ENCODE measurements at regions not wholly inside any gene's neighbourhood (a gene's known extent, or its start where the extent isn't known, plus 50 kb on each side); places are given as distances from the start of the nearest gene placed in this dataset.
"Not testable (repeated sequence)": the region's sequence is repeated elsewhere in the genome, so short reads cannot be mapped to it uniquely, and the experiment has no call there.

- not testable (repeated sequence) for H3K9me3 ChIP-seq (ENCODE audit: control insufficient read depth in 2 of 2, insufficient read depth in 1 of 2, low read depth in 1 of 2, low read length in 1 of 2); H3K4me1 ChIP-seq (ENCODE audit: control insufficient read depth in 3 of 3, insufficient read depth in 2 of 3, low read depth in 1 of 3, low read length in 2 of 3); H3K27me3 ChIP-seq (ENCODE audit: control insufficient read depth in 3 of 3, insufficient read depth in 3 of 3, low read length in 3 of 3); FAIRE-seq; H3K27ac ChIP-seq (ENCODE audit: low read depth in 1 of 3, low read length in 2 of 3); H3K4me3 ChIP-seq (ENCODE audit: low read depth in 1 of 3, low read length in 3 of 3); H3K36me3 ChIP-seq (ENCODE audit: control insufficient read depth in 3 of 3, insufficient read depth in 2 of 3, low read depth in 1 of 3, low read length in 3 of 3); DNase-seq
- 86 to 90% (median 90%) methylated on average over 6 of the region's 6 CpGs for WGBS, 3 donors
These were observed 409.1 kb downstream of the ICE1 start for GRCh38 chr5:5831622-5832021.

DNA sequence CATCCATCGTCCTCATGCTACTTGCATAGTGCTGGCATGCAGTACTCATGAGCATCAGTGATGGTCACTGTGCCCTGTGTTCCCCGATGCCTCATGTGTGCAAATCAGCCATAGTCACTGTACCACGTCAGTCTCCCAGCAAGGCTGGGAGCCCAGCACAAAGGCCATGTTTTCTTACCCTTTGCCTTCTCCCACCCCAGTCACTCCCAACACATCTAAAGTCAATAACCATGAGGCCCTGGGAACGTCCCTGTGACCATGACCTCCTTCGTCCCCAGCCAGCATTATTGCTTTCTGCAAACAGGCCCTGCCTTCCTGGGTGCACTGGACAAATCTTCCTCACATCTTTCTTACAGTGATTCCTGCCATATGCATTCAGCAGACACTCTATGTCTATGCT, 406.1 kb downstream of the ICE1 start:
- WGBS, 3 donors: 36 to 75% (median 43%) methylated on average over 5 of the region's 5 CpGs

GRCh38 chr5:5826911-5827310, 404.4 kb downstream of the ICE1 start:
- no peaks in the 10 kb centered on the region for H3K9me3 ChIP-seq (ENCODE audit: control insufficient read depth in 2 of 2, insufficient read depth in 1 of 2, low read depth in 1 of 2, low read length in 1 of 2)
- no peaks in the 10 kb centered on the region for H3K36me3 ChIP-seq (ENCODE audit: control insufficient read depth in 3 of 3, insufficient read depth in 2 of 3, low read depth in 1 of 3, low read length in 3 of 3)
- 64 to 86% (median 77%) methylated on average over 6 of the region's 6 CpGs for WGBS, 3 donors
- DNase-seq (no peak), FAIRE-seq (no peak)
- H3K4me1 ChIP-seq (ENCODE audit: control insufficient read depth in 3 of 3, insufficient read depth in 2 of 3, low read depth in 1 of 3, low read length in 2 of 3): no peaks in the 10 kb centered on the region
- no peak overlapping the region for H3K4me3 ChIP-seq (ENCODE audit: low read depth in 1 of 3, low read length in 3 of 3)
- H3K27ac ChIP-seq (ENCODE audit: low read depth in 1 of 3, low read length in 2 of 3): no peak overlapping the region
- no peaks in the 10 kb centered on the region for H3K27me3 ChIP-seq (ENCODE audit: control insufficient read depth in 3 of 3, insufficient read depth in 3 of 3, low read length in 3 of 3)

More for the DNA sequence above, 406.1 kb downstream of the ICE1 start:
- Histone ChIP-seq H3K4me1 (ENCODE audit: control insufficient read depth in 3 of 3, insufficient read depth in 2 of 3, low read depth in 1 of 3, low read length in 2 of 3) (no peaks in the 10 kb centered on the region), H3K4me3 (ENCODE audit: low read depth in 1 of 3, low read length in 3 of 3) (no peak overlapping the region), H3K36me3 (ENCODE audit: control insufficient read depth in 3 of 3, insufficient read depth in 2 of 3, low read depth in 1 of 3, low read length in 3 of 3) (no peaks in the 10 kb centered on the region), H3K9me3 (ENCODE audit: control insufficient read depth in 2 of 2, insufficient read depth in 1 of 2, low read depth in 1 of 2, low read length in 1 of 2) (no peaks in the 10 kb centered on the region), H3K27ac (ENCODE audit: low read depth in 1 of 3, low read length in 2 of 3) (no peak overlapping the region), H3K27me3 (ENCODE audit: control insufficient read depth in 3 of 3, insufficient read depth in 3 of 3, low read length in 3 of 3) (no peaks in the 10 kb centered on the region)
- FAIRE-seq (no peak), DNase-seq (no peak)

DNA sequence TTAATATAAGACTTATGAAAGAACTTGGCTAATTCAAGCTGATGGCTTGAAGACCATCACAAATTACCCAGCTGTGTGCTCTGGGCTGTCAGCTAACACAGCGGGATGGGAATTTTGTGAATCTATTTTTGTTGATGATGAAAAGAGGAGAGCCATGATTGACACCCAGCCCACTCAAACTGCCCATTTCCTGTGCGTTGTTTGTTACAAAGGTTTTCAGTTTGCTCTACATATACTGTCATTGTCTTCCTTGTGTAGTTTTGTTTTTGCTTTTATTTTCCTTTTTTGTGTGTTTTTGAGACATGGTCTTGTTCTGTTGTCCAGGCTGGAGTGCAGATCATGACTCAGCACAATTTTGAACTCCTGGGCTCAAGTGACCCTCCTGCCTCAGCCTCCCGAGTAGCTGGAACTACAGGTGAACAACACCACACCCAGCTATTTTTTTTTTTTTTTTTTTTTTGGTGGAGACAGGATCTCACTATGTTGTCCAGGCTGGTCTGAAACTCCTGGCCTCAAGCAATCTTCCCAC, 400.3 kb downstream of the ICE1 start:
- DNase-seq (no peak), FAIRE-seq (no peak)
- Histone ChIP-seq H3K4me3 (ENCODE audit: low read depth in 1 of 3, low read length in 3 of 3) (no peak overlapping the region), H3K27ac (ENCODE audit: low read depth in 1 of 3, low read length in 2 of 3) (no peak overlapping the region), H3K27me3 (ENCODE audit: control insufficient read depth in 3 of 3, insufficient read depth in 3 of 3, low read length in 3 of 3) (no peaks in the 10 kb centered on the region), H3K9me3 (ENCODE audit: control insufficient read depth in 2 of 2, insufficient read depth in 1 of 2, low read depth in 1 of 2, low read length in 1 of 2) (peaks cover 0 to 4% of the 10 kb centered on the region in 2 donors), H3K4me1 (ENCODE audit: control insufficient read depth in 3 of 3, insufficient read depth in 2 of 3, low read depth in 1 of 3, low read length in 2 of 3) (no peaks in the 10 kb centered on the region), H3K36me3 (ENCODE audit: control insufficient read depth in 3 of 3, insufficient read depth in 2 of 3, low read depth in 1 of 3, low read length in 3 of 3) (no peaks in the 10 kb centered on the region)
- 66 to 84% (median 72%) methylated on average over 3 of the region's 3 CpGs for WGBS, 3 donors

DNA sequence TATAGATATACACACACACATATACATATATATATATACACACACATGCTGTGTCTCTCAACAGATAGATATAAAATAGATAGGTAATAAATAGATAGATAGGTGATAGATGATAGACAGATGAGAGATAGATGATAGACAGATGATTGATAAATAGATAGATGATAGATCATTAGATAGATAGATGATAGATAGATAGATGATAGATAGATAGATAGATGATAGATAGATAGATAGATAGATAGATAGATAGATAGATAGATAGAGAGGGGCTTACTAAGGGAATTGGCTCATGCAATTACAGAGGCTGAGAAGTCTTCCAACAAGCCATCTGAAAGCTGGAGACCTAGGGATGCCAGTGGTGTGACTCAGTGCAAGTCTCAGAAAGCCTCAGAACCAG, 394.5 kb downstream of the ICE1 start:
- Histone ChIP-seq H3K4me3 (ENCODE audit: low read depth in 1 of 3, low read length in 3 of 3) (no peak overlapping the region), H3K27me3 (ENCODE audit: control insufficient read depth in 3 of 3, insufficient read depth in 3 of 3, low read length in 3 of 3) (no peaks in the 10 kb centered on the region), H3K36me3 (ENCODE audit: control insufficient read depth in 3 of 3, insufficient read depth in 2 of 3, low read depth in 1 of 3, low read length in 3 of 3) (no peaks in the 10 kb centered on the region), H3K9me3 (ENCODE audit: control insufficient read depth in 2 of 2, insufficient read depth in 1 of 2, low read depth in 1 of 2, low read length in 1 of 2) (peaks cover 0 to 4% of the 10 kb centered on the region in 2 donors), H3K27ac (ENCODE audit: low read depth in 1 of 3, low read length in 2 of 3) (no peak overlapping the region), H3K4me1 (ENCODE audit: control insufficient read depth in 3 of 3, insufficient read depth in 2 of 3, low read depth in 1 of 3, low read length in 2 of 3) (no peaks in the 10 kb centered on the region)
- DNase-seq (no peak), FAIRE-seq (no peak)

GRCh38 chr5:5813441-5813840, 391.0 kb downstream of the ICE1 start:
- 35 to 55% (median 54%) methylated on average over 5 of the region's 5 CpGs for WGBS, 3 donors
- FAIRE-seq (no peak), DNase-seq (no peak)
- no peaks in the 10 kb centered on the region for H3K27me3 ChIP-seq (ENCODE audit: control insufficient read depth in 3 of 3, insufficient read depth in 3 of 3, low read length in 3 of 3)
- H3K36me3 ChIP-seq (ENCODE audit: control insufficient read depth in 3 of 3, insufficient read depth in 2 of 3, low read depth in 1 of 3, low read length in 3 of 3): no peaks in the 10 kb centered on the region
- H3K4me1 ChIP-seq (ENCODE audit: control insufficient read depth in 3 of 3, insufficient read depth in 2 of 3, low read depth in 1 of 3, low read length in 2 of 3): no peaks in the 10 kb centered on the region
- H3K9me3 ChIP-seq (ENCODE audit: control insufficient read depth in 2 of 2, insufficient read depth in 1 of 2, low read depth in 1 of 2, low read length in 1 of 2): no peaks in the 10 kb centered on the region
- H3K27ac ChIP-seq (ENCODE audit: low read depth in 1 of 3, low read length in 2 of 3): no peak overlapping the region
- no peak overlapping the region for H3K4me3 ChIP-seq (ENCODE audit: low read depth in 1 of 3, low read length in 3 of 3)

DNA sequence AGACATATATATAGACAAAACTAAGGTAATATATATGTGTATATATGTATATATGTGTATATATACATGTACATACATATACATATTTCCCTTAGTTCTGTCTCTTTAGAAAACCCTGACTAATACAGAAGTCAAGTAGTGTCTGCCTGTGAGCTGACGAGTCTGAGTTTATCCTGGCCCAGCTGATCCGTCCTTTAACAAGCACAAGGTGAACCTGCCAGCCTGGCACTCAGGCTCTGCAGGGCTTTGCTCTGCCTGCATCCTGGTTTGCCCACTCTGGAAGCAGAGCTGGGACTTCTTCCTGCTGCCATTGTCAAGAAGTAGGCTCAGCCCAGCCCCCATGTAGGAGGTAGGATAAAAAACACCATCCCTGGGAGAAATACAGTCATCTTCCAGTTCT, 388.0 kb downstream of the ICE1 start:
- no peak for DNase-seq
- H3K4me3 ChIP-seq (ENCODE audit: low read depth in 1 of 3, low read length in 3 of 3): no peak overlapping the region
- H3K4me1 ChIP-seq (ENCODE audit: control insufficient read depth in 3 of 3, insufficient read depth in 2 of 3, low read depth in 1 of 3, low read length in 2 of 3): no peaks in the 10 kb centered on the region
- H3K27ac ChIP-seq (ENCODE audit: low read depth in 1 of 3, low read length in 2 of 3): no peak overlapping the region
- no peak for FAIRE-seq
- no peaks in the 10 kb centered on the region for H3K27me3 ChIP-seq (ENCODE audit: control insufficient read depth in 3 of 3, insufficient read depth in 3 of 3, low read length in 3 of 3)
- WGBS, 3 donors: 50 to 62% (median 61%) methylated on average over 2 of the region's 2 CpGs
- no peaks in the 10 kb centered on the region for H3K9me3 ChIP-seq (ENCODE audit: control insufficient read depth in 2 of 2, insufficient read depth in 1 of 2, low read depth in 1 of 2, low read length in 1 of 2)
- H3K36me3 ChIP-seq (ENCODE audit: control insufficient read depth in 3 of 3, insufficient read depth in 2 of 3, low read depth in 1 of 3, low read length in 3 of 3): no peaks in the 10 kb centered on the region

DNA sequence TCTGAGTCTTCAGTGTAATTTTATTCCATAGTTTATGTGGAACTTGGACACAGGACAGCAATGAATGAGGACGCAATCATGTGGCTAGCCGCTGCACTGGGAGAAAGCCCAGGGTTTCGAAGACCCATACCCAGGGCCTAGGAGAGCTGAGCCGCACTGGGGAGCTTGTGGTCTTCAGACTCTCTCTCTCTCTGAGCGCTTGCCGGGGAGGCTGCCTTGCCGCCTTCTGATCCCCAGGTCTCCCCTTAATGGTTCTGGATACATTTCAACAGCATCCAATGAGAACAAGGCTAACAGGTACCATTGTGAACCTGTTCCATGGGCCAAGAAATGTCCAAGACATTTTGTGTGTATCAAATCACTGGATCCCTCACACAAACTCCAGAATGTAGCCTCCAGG, 383.4 kb downstream of the ICE1 start:
- WGBS, 3 donors: 92 to 96% (median 95%) methylated on average over 7 of the region's 7 CpGs
- DNase-seq: no peak
- no peak for FAIRE-seq
- Histone ChIP-seq H3K27me3 (ENCODE audit: control insufficient read depth in 3 of 3, insufficient read depth in 3 of 3, low read length in 3 of 3) (no peaks in the 10 kb centered on the region), H3K27ac (ENCODE audit: low read depth in 1 of 3, low read length in 2 of 3) (no peak overlapping the region), H3K4me3 (ENCODE audit: low read depth in 1 of 3, low read length in 3 of 3) (no peak overlapping the region), H3K4me1 (ENCODE audit: control insufficient read depth in 3 of 3, insufficient read depth in 2 of 3, low read depth in 1 of 3, low read length in 2 of 3) (no peaks in the 10 kb centered on the region), H3K36me3 (ENCODE audit: control insufficient read depth in 3 of 3, insufficient read depth in 2 of 3, low read depth in 1 of 3, low read length in 3 of 3) (no peaks in the 10 kb centered on the region), H3K9me3 (ENCODE audit: control insufficient read depth in 2 of 2, insufficient read depth in 1 of 2, low read depth in 1 of 2, low read length in 1 of 2) (no peaks in the 10 kb centered on the region)

DNA sequence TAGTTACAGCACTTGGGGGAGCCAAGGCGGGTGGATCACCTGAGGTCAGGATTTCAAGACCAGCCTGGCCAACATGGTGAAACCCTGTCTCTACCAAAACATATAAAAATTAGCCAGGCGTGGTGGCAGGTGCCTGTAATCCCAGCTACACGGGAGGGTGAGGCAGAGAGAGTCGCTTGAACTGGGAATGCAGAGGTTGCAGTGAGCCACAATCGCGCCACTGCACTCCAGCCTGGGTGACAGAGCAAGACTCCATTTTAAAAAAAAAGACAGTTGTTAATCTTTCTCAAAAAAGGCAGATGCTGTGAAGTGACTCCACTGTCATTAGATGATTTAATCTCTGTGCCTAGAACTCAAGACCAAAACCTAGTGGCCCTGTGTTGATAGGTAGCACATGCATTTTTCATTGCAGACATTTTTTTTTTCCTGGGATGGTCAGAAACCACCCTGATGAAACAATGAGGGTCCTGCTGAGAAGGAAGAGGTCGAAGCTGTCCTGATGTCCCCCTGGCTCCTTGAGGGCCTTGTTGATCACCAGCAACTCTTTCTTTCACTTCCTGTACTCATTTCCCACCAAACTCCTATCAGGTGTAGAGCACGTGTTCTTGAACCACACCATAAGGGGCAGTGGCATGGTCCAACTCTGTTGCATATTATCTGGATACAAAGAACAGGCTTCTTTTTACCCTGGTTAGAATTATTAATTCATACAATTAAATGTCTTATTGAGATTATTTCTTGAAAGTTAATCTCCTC, 382.2 kb downstream of the ICE1 start:
- H3K27ac ChIP-seq (ENCODE audit: low read depth in 1 of 3, low read length in 2 of 3): no peak overlapping the region
- no peaks in the 10 kb centered on the region for H3K27me3 ChIP-seq (ENCODE audit: control insufficient read depth in 3 of 3, insufficient read depth in 3 of 3, low read length in 3 of 3)
- H3K36me3 ChIP-seq (ENCODE audit: control insufficient read depth in 3 of 3, insufficient read depth in 2 of 3, low read depth in 1 of 3, low read length in 3 of 3): no peaks in the 10 kb centered on the region
- no peaks in the 10 kb centered on the region for H3K9me3 ChIP-seq (ENCODE audit: control insufficient read depth in 2 of 2, insufficient read depth in 1 of 2, low read depth in 1 of 2, low read length in 1 of 2)
- DNase-seq (no peak), FAIRE-seq (no peak)
- no peaks in the 10 kb centered on the region for H3K4me1 ChIP-seq (ENCODE audit: control insufficient read depth in 3 of 3, insufficient read depth in 2 of 3, low read depth in 1 of 3, low read length in 2 of 3)
- no peak overlapping the region for H3K4me3 ChIP-seq (ENCODE audit: low read depth in 1 of 3, low read length in 3 of 3)
- 78 to 80% (median 78%) methylated on average over 8 of the region's 8 CpGs for WGBS, 3 donors

All from small intestine (tissue), 7 donors.